GM10266 (cell line): ENCODE measurements at regions not wholly inside any gene's neighbourhood (a gene's known extent, or its start where the extent isn't known, plus 50 kb on each side); places are given as distances from the start of the nearest gene placed in this dataset.
"Not testable (repeated sequence)": the region's sequence is repeated elsewhere in the genome, so short reads cannot be mapped to it uniquely, and the experiment has no call there.

Source experiments
- DNase-seq: peaks from one replicate; pipeline ENCODE4 v3.0.0; 2012; ENCODE audit errors: extremely low spot score
- CTCF ChIP-seq: IDR thresholded peaks from 2 replicates; pipeline ENCODE4 v1.5.1; 2012; ENCODE audit warnings: mild to moderate bottlenecking, low read depth; ENCODE audit not compliant: control insufficient read depth, insufficient read depth; ENCODE audit errors: missing control alignments

- DNase-seq: no peak
- TF ChIP-seq CTCF: no peak
Observed at GRCh38 chr9:15073620-15074019, 163.4 kb upstream of the FREM1 start.

- TF ChIP-seq CTCF: no peak
- no peak for DNase-seq
Observed at GRCh38 chr9:15070716-15071115, 160.5 kb upstream of the FREM1 start.

- TF ChIP-seq CTCF: no peak
- DNase-seq: no peak
Observed at GRCh38 chr9:15069106-15069505, 158.9 kb upstream of the FREM1 start.

- no peak for DNase-seq
- TF ChIP-seq CTCF: no peak
Observed at GRCh38 chr9:15068261-15068660, 158.0 kb upstream of the FREM1 start.

- DNase-seq: no peak
- TF ChIP-seq CTCF: no peak
Observed at GRCh38 chr9:15059003-15059402, 148.8 kb upstream of the FREM1 start.

- no peak for DNase-seq
- TF ChIP-seq CTCF: no peak
Observed at GRCh38 chr9:15058236-15058635, 148.0 kb upstream of the FREM1 start.

- not testable (repeated sequence) for DNase-seq
Observed at GRCh38 chr9:15055284-15055683, 145.1 kb upstream of the FREM1 start.

GRCh38 chr9:15048772-15049171, 138.5 kb upstream of the FREM1 start:
- no peak for DNase-seq
- TF ChIP-seq CTCF: no peak
